Calu3 (cell line): ENCODE measurements at regions not wholly inside any gene's neighbourhood (a gene's known extent, or its start where the extent isn't known, plus 50 kb on each side); places are given as distances from the start of the nearest gene placed in this dataset.

Experiments used
- BruUV-seq: library from RNA; stranded (reverse); fragments of 400-500 nt; replicated peaks from 2 replicates; lab custom pipeline; 2021; lab: Mats Ljungman, UMichigan
- CTCF ChIA-PET: fragments of 300-600 bp; sonication (Branson Sonifier 250); formaldehyde crosslinking; loops from one replicate; lab custom pipeline; 2022; ENCODE audit warnings: antibody characterized with exemption; lab: Charles Lee
- DNase-seq: peaks from one replicate; pipeline ENCODE4 v3.0.0; 2022
- H3K27ac Mint-ChIP-seq: one replicate; pipeline ENCODE4 v1.8.0; 2022; ENCODE audit warnings: mixed read lengths; ENCODE audit not compliant: unreplicated experiment
- H3K27me3 Mint-ChIP-seq: one replicate; pipeline ENCODE4 v1.8.0; 2022; ENCODE audit warnings: mixed read lengths; ENCODE audit not compliant: unreplicated experiment
- H3K36me3 Mint-ChIP-seq: one replicate; pipeline ENCODE4 v1.8.0; 2022; ENCODE audit warnings: mild to moderate bottlenecking, moderate library complexity, mixed read lengths; ENCODE audit not compliant: insufficient read depth, unreplicated experiment
- H3K4me1 Mint-ChIP-seq: one replicate; pipeline ENCODE4 v1.8.0; 2022; ENCODE audit warnings: mild to moderate bottlenecking, low read depth, mixed read lengths; ENCODE audit not compliant: unreplicated experiment
- H3K4me3 Mint-ChIP-seq: one replicate; pipeline ENCODE4 v1.8.0; 2022; ENCODE audit warnings: mild to moderate bottlenecking, low read depth, moderate library complexity, mixed read lengths; ENCODE audit not compliant: unreplicated experiment
- H3K9me3 Mint-ChIP-seq: one replicate; pipeline ENCODE4 v1.8.0; 2022; ENCODE audit warnings: low read depth, mixed read lengths; ENCODE audit not compliant: unreplicated experiment
- intact Hi-C: fragments of 100-400 bp; cut with micrococcal nuclease; formaldehyde crosslinking; loops from one replicate; pipeline ENCODE4 v1.10.0; 2022; ENCODE audit not compliant: unreplicated experiment
- TF ChIP-seq, protein P1 (sequence below): fragments of 200-600 bp; IDR thresholded peaks from one replicate; pipeline ENCODE4 v1.8.0; 2022; ENCODE audit warnings: antibody characterized with exemption; ENCODE audit not compliant: unreplicated experiment

DNA sequence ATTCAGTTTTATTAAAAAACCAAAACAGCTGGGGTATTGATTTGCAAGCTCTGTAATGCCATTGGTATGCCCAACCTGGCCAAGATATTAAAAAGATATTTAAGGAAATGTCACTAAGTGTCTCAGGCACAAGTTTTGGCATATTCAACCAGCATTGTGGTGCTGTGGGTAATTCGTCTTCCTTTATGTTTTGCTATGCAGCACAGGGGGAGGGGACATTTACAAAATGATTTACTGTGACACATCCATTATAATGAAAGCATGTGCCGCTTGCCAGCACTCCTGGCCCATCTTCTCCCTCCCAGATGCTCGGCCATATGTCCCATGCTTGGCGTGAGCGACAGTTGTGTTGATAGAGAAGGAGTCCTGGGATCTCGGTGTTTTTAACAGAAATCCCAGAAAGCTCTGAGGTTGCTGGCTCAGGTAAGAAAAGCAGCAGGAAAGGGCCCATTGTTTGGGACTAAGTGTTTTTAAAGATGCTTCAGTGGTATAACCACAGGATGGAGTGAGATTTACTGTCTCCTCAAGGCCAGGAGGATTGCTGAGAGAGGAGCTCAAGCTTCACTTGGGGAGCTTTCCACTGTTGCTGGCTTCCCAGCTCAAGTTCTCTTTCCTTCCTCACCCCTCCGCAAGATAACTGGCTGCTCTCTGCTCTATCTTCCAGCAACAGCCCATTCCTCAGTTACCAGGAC is 158.2 kb upstream of the TSC22D2 start:
- Mint-ChIP-seq H3K27ac (no peak overlapping the region), H3K4me1 (peaks cover 45% of the 10 kb centered on the region), H3K9me3 (no peaks in the 10 kb centered on the region), H3K4me3 (no peak overlapping the region), H3K27me3 (no peaks in the 10 kb centered on the region), H3K36me3 (no peaks in the 10 kb centered on the region)
- CTCF ChIA-PET: interaction anchor here (0.7 to 3.2 kb wide), 3 partner anchors 9 to 99 kb away, joined by 3 to 11 read pairs (median 10); no protein-coding TSS in a partner anchor
- TF ChIP-seq, protein P1, sequence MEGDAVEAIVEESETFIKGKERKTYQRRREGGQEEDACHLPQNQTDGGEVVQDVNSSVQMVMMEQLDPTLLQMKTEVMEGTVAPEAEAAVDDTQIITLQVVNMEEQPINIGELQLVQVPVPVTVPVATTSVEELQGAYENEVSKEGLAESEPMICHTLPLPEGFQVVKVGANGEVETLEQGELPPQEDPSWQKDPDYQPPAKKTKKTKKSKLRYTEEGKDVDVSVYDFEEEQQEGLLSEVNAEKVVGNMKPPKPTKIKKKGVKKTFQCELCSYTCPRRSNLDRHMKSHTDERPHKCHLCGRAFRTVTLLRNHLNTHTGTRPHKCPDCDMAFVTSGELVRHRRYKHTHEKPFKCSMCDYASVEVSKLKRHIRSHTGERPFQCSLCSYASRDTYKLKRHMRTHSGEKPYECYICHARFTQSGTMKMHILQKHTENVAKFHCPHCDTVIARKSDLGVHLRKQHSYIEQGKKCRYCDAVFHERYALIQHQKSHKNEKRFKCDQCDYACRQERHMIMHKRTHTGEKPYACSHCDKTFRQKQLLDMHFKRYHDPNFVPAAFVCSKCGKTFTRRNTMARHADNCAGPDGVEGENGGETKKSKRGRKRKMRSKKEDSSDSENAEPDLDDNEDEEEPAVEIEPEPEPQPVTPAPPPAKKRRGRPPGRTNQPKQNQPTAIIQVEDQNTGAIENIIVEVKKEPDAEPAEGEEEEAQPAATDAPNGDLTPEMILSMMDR: no peak
- BruUV-seq: no TSS peak
- no peak for DNase-seq
- intact Hi-C loops: no loop called here

DNA sequence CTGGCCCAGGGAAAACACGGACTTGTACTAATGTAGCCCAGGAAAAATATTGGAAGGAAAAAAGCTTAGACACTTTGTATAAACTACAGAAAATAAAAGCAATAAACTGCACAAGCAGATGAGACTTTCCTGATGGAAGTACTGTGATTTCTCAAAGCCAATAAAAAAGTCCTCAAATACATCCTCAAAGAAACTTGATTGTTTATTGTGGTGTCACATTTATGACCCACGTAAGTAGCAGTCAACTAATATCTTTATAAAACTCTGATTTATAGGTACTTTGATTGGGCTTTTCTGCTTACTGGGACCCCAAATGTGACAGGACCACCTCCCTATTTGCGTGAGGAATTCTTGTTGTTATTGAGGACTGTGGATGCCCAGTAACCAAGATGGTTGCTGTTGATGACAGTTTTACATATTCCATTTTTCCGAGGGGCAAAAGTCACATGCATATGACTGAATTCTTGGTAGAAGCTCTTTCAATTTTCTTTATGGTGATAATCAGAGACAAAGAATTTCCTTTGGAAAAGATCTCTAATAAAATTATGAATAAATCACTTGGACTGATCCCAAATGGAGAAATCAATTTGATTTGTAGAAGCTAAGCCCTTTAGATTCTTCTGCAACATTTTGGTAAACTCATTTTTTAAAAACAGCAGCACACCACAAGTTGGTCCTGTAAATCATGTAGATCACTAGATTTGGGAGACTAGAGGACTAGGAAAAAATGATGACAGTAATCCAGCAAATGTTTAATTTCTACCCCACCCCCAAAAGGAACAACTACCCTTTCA is 159.0 kb upstream of the TSC22D2 start:
- Mint-ChIP-seq H3K4me3 (no peak overlapping the region), H3K36me3 (no peaks in the 10 kb centered on the region)
- no peak for DNase-seq

DNA sequence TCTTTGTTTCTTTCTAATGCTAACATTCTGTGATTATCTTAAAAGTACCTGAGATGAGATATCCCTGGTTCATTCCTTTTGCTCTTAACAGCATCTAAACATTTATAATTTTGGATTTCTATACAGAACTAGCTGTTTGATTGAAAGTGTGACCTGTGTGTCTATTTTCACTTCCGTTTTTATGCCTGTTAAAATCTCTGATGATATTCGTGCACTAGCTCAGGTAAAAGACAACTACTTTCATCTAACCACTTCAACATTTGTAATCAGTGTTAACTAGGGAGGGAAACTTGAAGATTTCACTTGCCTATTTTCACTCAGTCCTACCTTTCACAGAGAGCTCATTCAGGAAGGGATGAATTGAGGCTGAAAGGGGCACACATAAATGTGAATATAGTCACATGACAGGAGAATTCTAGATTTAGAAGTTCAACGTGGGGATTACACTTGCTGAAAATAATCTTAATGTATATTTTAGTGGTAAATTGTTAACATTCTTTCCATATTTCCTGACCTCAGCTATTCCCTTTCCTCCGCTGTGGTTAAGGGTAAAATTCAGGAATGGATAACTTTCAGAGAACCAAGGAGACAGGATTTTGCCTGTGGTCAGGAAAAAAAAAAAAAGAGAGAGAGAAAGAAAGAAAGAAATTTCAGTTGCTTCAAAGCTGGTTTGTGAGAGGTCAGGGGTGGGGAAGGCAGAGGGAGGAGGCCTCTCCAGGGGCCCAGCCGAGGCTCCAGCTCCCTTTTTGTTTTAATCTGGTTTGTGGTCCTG is 159.8 kb upstream of the TSC22D2 start:
- CTCF ChIA-PET: interaction anchor here (0.6 to 1.4 kb wide), 5 partner anchors 9 to 827 kb away, joined by 3 to 6 read pairs (median 4); no protein-coding TSS in a partner anchor
- no peak for DNase-seq
- no peaks in the 10 kb centered on the region for H3K36me3 Mint-ChIP-seq
- no peak overlapping the region for H3K4me3 Mint-ChIP-seq
- TF ChIP-seq, protein P1: no peak
- BruUV-seq: no TSS peak
- H3K4me1 Mint-ChIP-seq: peaks cover 45% of the 10 kb centered on the region
- H3K9me3 Mint-ChIP-seq: no peaks in the 10 kb centered on the region
- peak overlapping the region; percentile 57 for H3K27ac Mint-ChIP-seq
- H3K27me3 Mint-ChIP-seq: no peaks in the 10 kb centered on the region
- intact Hi-C loops: no loop called here

More for the DNA sequence above, 159.0 kb upstream of the TSC22D2 start:
- no TSS peak for BruUV-seq
- H3K9me3 Mint-ChIP-seq: no peaks in the 10 kb centered on the region
- H3K4me1 Mint-ChIP-seq: peaks cover 45% of the 10 kb centered on the region
- CTCF ChIA-PET: interaction anchor here (0.6 to 1.4 kb wide), 2 partner anchors 10 to 517 kb away, joined by 4 to 6 read pairs; no protein-coding TSS in a partner anchor
- H3K27me3 Mint-ChIP-seq: no peaks in the 10 kb centered on the region
- peak overlapping the region; percentile 57 for H3K27ac Mint-ChIP-seq
- intact Hi-C loops: no loop called here
- TF ChIP-seq, protein P1: no peak

DNA sequence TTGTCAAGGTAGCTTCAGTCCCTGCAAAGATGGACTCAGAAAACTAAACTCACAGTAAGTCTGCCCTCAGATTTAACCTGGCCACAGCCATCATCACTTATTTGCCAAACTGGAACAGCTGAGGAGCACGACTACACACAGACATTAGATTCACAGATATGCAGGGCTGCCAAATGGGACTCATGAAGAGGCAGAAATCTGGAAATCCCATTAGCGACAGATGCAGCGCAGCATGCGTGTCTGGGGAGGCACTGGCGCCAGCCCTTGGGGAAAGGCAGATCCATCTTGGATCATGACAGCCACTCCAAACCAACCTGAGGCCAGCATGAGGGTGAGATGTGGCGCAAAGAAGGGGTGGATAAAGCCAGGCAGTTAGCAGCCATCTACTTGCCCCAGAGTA is 160.7 kb upstream of the TSC22D2 start:
- BruUV-seq: no TSS peak
- no peaks in the 10 kb centered on the region for H3K9me3 Mint-ChIP-seq
- TF ChIP-seq, protein P1: no peak
- DNase-seq: no peak
- H3K27ac Mint-ChIP-seq: no peak overlapping the region
- CTCF ChIA-PET: interaction anchor here (1.4 kb wide), 1 partner anchor 8 kb away, joined by 6 read pairs; no protein-coding TSS in a partner anchor
- H3K36me3 Mint-ChIP-seq: no peaks in the 10 kb centered on the region
- H3K27me3 Mint-ChIP-seq: no peaks in the 10 kb centered on the region
- H3K4me1 Mint-ChIP-seq: peaks cover 42% of the 10 kb centered on the region
- no peak overlapping the region for H3K4me3 Mint-ChIP-seq
- intact Hi-C loops: no loop called here
